ENCODE measurements at regions not wholly inside any gene's neighbourhood (a gene's known extent, or its start where the extent isn't known, plus 50 kb on each side); places are given as distances from the start of the nearest gene placed in this dataset.
A peak's percentile ranks its signal among the peaks of the same experiment; 100 is the strongest.

GRCh38 chr18:76260941-76261472 lies 234.0 kb downstream of the ZNF516 start:
- WGBS: 88% methylated on average over 16 of the region's 16 CpGs
- TF ChIP-seq POLR2AphosphoS5 (IDR thresholded peaks at IDR 0.05) (no peak), EP300 (IDR thresholded peaks at IDR 0.05) (no peak), POLR2A (IDR thresholded peaks at IDR 0.05; ENCODE audit: low read depth) (no peak)
- TF ChIP-seq, protein P1, sequence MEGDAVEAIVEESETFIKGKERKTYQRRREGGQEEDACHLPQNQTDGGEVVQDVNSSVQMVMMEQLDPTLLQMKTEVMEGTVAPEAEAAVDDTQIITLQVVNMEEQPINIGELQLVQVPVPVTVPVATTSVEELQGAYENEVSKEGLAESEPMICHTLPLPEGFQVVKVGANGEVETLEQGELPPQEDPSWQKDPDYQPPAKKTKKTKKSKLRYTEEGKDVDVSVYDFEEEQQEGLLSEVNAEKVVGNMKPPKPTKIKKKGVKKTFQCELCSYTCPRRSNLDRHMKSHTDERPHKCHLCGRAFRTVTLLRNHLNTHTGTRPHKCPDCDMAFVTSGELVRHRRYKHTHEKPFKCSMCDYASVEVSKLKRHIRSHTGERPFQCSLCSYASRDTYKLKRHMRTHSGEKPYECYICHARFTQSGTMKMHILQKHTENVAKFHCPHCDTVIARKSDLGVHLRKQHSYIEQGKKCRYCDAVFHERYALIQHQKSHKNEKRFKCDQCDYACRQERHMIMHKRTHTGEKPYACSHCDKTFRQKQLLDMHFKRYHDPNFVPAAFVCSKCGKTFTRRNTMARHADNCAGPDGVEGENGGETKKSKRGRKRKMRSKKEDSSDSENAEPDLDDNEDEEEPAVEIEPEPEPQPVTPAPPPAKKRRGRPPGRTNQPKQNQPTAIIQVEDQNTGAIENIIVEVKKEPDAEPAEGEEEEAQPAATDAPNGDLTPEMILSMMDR (IDR thresholded peaks at IDR 0.05): no peak
- no peak overlapping the region for H3K4me3 ChIP-seq
- intact Hi-C loops (cut with DNase I): no loop called here
- no peaks in the 10 kb centered on the region for H3K9me3 ChIP-seq
- DNase-seq (ENCODE audit: extremely low spot score): no peak
- no peak overlapping the region for H3K27ac ChIP-seq (replicated peaks in 1 of 4)
- H3K4me1 ChIP-seq: peaks cover 0 to 27% (median 25%) of the 10 kb centered on the region in 4 donors
- peaks cover 0 to 3% (median 0%) of the 10 kb centered on the region in 4 donors for H3K27me3 ChIP-seq
- H3K36me3 ChIP-seq: no peaks in the 10 kb centered on the region

DNA sequence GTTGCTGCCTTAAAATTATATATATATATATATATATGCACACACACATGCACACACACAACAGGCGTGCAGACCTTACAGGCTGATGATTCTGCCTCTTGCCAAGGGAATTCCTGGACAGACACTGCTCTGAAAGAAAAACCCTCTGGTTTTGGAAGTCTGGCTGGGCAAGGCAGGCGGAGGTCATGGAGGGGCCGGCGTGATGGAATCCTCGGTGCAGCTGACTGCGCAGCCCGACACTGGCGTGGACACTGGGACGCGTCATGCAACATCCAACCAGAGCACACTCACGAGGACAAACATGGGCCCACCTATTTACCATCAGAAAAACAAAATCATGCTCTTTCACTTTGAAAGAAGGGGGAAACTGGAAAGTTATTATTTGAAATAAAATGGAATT lies 235.3 kb downstream of the ZNF516 start:
- no peak for DNase-seq (ENCODE audit: extremely low spot score)
- Histone ChIP-seq H3K4me3 (no peak overlapping the region), H3K27ac (replicated peaks in 1 of 4) (no peak overlapping the region), H3K9me3 (no peaks in the 10 kb centered on the region), H3K36me3 (no peaks in the 10 kb centered on the region), H3K27me3 (peaks cover 0 to 3% (median 0%) of the 10 kb centered on the region in 4 donors), H3K4me1 (peaks cover 0 to 14% (median 12%) of the 10 kb centered on the region in 4 donors)
- intact Hi-C loops (cut with DNase I): no loop called here
- WGBS: 66% methylated on average over 11 of the region's 11 CpGs
- no peak for TF ChIP-seq EP300 (IDR thresholded peaks at IDR 0.05)
- TF ChIP-seq, protein P1 (IDR thresholded peaks at IDR 0.05): no peak
- TF ChIP-seq POLR2AphosphoS5 (IDR thresholded peaks at IDR 0.05): no peak
- TF ChIP-seq POLR2A (IDR thresholded peaks at IDR 0.05; ENCODE audit: low read depth): no peak

GRCh38 chr18:76259096-76259495 lies 235.9 kb downstream of the ZNF516 start:
- H3K4me3 ChIP-seq: no peak overlapping the region
- TF ChIP-seq, protein P1 (IDR thresholded peaks at IDR 0.05): no peak
- no peak for TF ChIP-seq POLR2AphosphoS5 (IDR thresholded peaks at IDR 0.05)
- TF ChIP-seq POLR2A (IDR thresholded peaks at IDR 0.05; ENCODE audit: low read depth): no peak
- TF ChIP-seq EP300 (IDR thresholded peaks at IDR 0.05): no peak

DNA sequence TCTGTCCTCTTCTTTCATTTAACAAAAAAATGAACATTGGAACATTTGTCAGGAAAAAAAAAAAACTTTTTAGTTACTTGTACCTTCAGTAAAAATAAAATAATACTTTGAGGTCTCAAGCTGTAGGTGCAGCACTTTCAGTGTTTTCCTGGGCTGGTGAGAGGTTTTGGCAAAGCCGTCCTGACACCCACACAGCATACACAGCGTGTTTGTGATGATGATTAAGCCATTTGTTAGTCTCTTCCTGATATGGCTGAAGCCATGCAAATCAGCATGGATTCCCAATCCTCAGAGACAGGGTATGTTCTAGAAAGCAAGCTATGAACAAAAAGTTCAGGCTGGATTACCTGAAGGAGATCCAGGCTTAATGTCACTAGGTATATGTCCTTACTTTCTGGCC lies 236.8 kb downstream of the ZNF516 start:
- intact Hi-C loops (cut with DNase I): no loop called here
- Histone ChIP-seq H3K27ac (replicated peaks in 1 of 4) (no peak overlapping the region), H3K36me3 (no peaks in the 10 kb centered on the region), H3K27me3 (peaks cover 0 to 3% (median 0%) of the 10 kb centered on the region in 4 donors), H3K9me3 (no peaks in the 10 kb centered on the region), H3K4me3 (no peak overlapping the region), H3K4me1 (peaks cover 0 to 5% (median 2%) of the 10 kb centered on the region in 4 donors)
- TF ChIP-seq EP300 (IDR thresholded peaks at IDR 0.05) (no peak), POLR2AphosphoS5 (IDR thresholded peaks at IDR 0.05) (no peak), POLR2A (IDR thresholded peaks at IDR 0.05; ENCODE audit: low read depth) (no peak)
- TF ChIP-seq, protein P1 (IDR thresholded peaks at IDR 0.05): no peak
- WGBS: 60% methylated on average over 2 of the region's 2 CpGs
- no peak for DNase-seq (ENCODE audit: extremely low spot score)

More at GRCh38 chr18:76259096-76259495, 235.9 kb downstream of the ZNF516 start:
- no peaks in the 10 kb centered on the region for H3K36me3 ChIP-seq
- H3K27ac ChIP-seq (replicated peaks in 1 of 4): no peak overlapping the region
- peaks cover 0 to 3% (median 0%) of the 10 kb centered on the region in 4 donors for H3K27me3 ChIP-seq
- intact Hi-C loops (cut with DNase I): no loop called here
- no peaks in the 10 kb centered on the region for H3K9me3 ChIP-seq
- WGBS: 55% methylated on average over 9 of the region's 10 CpGs
- peaks cover 0 to 9% (median 7%) of the 10 kb centered on the region in 4 donors for H3K4me1 ChIP-seq
- DNase-seq (ENCODE audit: extremely low spot score): peak; percentile 64
